GM19240 (cell line): ENCODE measurements at regions not wholly inside any gene's neighbourhood (a gene's known extent, or its start where the extent isn't known, plus 50 kb on each side); places are given as distances from the start of the nearest gene placed in this dataset.

Experiments used
- DNase-seq: peaks from one replicate; pipeline ENCODE4 v3.0.0; 2011; ENCODE audit warnings: low spot score; ENCODE audit not compliant: insufficient read length

- no peak for DNase-seq
Observed at GRCh38 chr2:145635706-145636427, 1115.9 kb upstream of the ZEB2 start.

- no peak for DNase-seq
Observed at GRCh38 chr2:145631561-145631960, 1111.6 kb upstream of the ZEB2 start.

- no peak for DNase-seq
Observed at GRCh38 chr2:145626301-145626700, 1106.4 kb upstream of the ZEB2 start.

- no peak for DNase-seq
Observed at GRCh38 chr2:145625111-145625510, 1105.2 kb upstream of the ZEB2 start.

GRCh38 chr2:145623136-145623535 is 1103.2 kb upstream of the ZEB2 start:
- DNase-seq: no peak

- DNase-seq: no peak
Observed at GRCh38 chr2:145622285-145622684, 1102.4 kb upstream of the ZEB2 start.

- DNase-seq: no peak
Observed at GRCh38 chr2:145617906-145618305, 1098.0 kb upstream of the ZEB2 start.

- DNase-seq: no peak
Observed at GRCh38 chr2:145617420-145617819, 1097.5 kb upstream of the ZEB2 start.

GRCh38 chr2:145615626-145616025 is 1095.7 kb upstream of the ZEB2 start:
- no peak for DNase-seq

- no peak for DNase-seq
Observed at GRCh38 chr2:145609951-145610350, 1090.0 kb upstream of the ZEB2 start.

- DNase-seq: no peak
Observed at GRCh38 chr2:145601361-145601925, 1081.5 kb upstream of the ZEB2 start.

GRCh38 chr2:145600811-145601210 is 1080.9 kb upstream of the ZEB2 start:
- DNase-seq: no peak

- DNase-seq: no peak
Observed at GRCh38 chr2:145599756-145600155, 1079.8 kb upstream of the ZEB2 start.

GRCh38 chr2:145598434-145598833 is 1078.5 kb upstream of the ZEB2 start:
- no peak for DNase-seq

- no peak for DNase-seq
Observed at GRCh38 chr2:145597809-145598208, 1077.9 kb upstream of the ZEB2 start.

GRCh38 chr2:145597006-145597405 is 1077.1 kb upstream of the ZEB2 start:
- DNase-seq: no peak

- DNase-seq: no peak
Observed at GRCh38 chr2:145596416-145596815, 1076.5 kb upstream of the ZEB2 start.

GRCh38 chr2:145595296-145595695 is 1075.4 kb upstream of the ZEB2 start:
- DNase-seq: no peak

- DNase-seq: no peak
Observed at GRCh38 chr2:145593991-145594614, 1074.2 kb upstream of the ZEB2 start.

GRCh38 chr2:145593280-145593679 is 1073.4 kb upstream of the ZEB2 start:
- no peak for DNase-seq

- no peak for DNase-seq
Observed at GRCh38 chr2:145592361-145592760, 1072.4 kb upstream of the ZEB2 start.

- no peak for DNase-seq
Observed at GRCh38 chr2:145591109-145591809, 1071.3 kb upstream of the ZEB2 start.
